22Rv1 (cell line): ENCODE measurements at regions not wholly inside any gene's neighbourhood (a gene's known extent, or its start where the extent isn't known, plus 50 kb on each side); places are given as distances from the start of the nearest gene placed in this dataset.

Experiments
- ZFX ChIP-seq: fragments of 450-650 bp; IDR thresholded peaks from 2 replicates; pipeline ENCODE4 v1.6.1; 2017; ENCODE audit warnings: antibody characterized with exemption, borderline replicate concordance
- TF ChIP-seq, protein P1 (sequence below): fragments of 450-650 bp; IDR thresholded peaks from 2 replicates; pipeline ENCODE4 v1.5.1; 2017; ENCODE audit warnings: mild to moderate bottlenecking

DNA sequence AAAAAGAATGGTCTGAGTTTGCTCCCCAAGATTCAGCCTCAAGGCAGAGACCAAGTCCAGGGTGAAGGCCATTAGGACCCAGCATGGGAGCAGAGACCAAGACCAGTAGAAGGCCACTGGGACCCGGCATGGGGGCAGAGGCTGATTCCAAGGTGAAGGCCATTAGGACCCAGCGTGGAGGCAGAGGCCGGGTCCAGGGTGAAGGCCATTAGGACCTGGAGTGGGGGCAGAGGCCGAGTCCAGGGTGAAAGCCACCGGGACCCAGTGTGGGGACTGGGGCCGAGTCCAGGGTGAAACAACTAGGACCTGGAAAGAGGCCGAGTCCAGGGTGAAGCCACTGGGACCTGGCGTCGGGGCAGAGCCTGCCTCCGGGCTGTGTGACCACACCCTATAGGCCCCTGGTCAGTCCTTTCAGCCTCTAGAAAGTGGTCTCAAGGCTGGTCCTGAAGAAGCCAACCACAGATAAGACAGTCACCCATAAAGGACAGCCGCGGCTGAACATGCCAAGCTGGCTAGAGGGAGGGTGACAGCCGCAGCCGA is 113.8 kb upstream of the SALL3 start:
- TF ChIP-seq, protein P1, sequence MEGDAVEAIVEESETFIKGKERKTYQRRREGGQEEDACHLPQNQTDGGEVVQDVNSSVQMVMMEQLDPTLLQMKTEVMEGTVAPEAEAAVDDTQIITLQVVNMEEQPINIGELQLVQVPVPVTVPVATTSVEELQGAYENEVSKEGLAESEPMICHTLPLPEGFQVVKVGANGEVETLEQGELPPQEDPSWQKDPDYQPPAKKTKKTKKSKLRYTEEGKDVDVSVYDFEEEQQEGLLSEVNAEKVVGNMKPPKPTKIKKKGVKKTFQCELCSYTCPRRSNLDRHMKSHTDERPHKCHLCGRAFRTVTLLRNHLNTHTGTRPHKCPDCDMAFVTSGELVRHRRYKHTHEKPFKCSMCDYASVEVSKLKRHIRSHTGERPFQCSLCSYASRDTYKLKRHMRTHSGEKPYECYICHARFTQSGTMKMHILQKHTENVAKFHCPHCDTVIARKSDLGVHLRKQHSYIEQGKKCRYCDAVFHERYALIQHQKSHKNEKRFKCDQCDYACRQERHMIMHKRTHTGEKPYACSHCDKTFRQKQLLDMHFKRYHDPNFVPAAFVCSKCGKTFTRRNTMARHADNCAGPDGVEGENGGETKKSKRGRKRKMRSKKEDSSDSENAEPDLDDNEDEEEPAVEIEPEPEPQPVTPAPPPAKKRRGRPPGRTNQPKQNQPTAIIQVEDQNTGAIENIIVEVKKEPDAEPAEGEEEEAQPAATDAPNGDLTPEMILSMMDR, result no peak
- no peak for TF ChIP-seq ZFX
